ENCODE measurements at regions not wholly inside any gene's neighbourhood (a gene's known extent, or its start where the extent isn't known, plus 50 kb on each side); places are given as distances from the start of the nearest gene placed in this dataset.
"Not testable (repeated sequence)": the region's sequence is repeated elsewhere in the genome, so short reads cannot be mapped to it uniquely, and the experiment has no call there.

DNA sequence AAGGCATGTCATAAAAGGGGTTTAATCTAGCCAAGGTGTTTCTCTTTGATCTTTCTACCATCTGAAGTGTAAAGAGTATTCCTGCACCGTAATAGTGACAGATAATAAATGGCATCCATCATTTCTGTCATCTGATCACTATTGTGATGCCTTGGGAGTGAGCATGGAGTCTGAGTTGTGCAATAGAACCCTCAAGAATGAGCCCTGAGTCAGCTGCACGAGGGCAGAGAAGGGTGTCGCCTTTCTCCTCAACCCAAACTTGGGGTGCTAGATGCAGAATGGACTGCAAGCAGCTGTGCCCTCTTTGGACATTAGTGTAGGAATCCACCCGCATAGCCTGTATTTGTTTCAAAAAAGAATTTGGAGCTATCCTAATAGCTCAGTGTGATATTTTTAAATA lies 115.2 kb downstream of the ZNF37A start:
- TF ChIP-seq, protein P1, sequence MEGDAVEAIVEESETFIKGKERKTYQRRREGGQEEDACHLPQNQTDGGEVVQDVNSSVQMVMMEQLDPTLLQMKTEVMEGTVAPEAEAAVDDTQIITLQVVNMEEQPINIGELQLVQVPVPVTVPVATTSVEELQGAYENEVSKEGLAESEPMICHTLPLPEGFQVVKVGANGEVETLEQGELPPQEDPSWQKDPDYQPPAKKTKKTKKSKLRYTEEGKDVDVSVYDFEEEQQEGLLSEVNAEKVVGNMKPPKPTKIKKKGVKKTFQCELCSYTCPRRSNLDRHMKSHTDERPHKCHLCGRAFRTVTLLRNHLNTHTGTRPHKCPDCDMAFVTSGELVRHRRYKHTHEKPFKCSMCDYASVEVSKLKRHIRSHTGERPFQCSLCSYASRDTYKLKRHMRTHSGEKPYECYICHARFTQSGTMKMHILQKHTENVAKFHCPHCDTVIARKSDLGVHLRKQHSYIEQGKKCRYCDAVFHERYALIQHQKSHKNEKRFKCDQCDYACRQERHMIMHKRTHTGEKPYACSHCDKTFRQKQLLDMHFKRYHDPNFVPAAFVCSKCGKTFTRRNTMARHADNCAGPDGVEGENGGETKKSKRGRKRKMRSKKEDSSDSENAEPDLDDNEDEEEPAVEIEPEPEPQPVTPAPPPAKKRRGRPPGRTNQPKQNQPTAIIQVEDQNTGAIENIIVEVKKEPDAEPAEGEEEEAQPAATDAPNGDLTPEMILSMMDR (IDR thresholded peaks at IDR 0.05; ENCODE audit: poor library complexity), result no peak
- TF ChIP-seq EZH2 (IDR thresholded peaks at IDR 0.05; ENCODE audit: borderline replicate concordance) (no peak), EZH2phosphoT487 (IDR thresholded peaks at IDR 0.05; ENCODE audit: low read depth, severe bottlenecking, unreplicated experiment) (no peak)

DNA sequence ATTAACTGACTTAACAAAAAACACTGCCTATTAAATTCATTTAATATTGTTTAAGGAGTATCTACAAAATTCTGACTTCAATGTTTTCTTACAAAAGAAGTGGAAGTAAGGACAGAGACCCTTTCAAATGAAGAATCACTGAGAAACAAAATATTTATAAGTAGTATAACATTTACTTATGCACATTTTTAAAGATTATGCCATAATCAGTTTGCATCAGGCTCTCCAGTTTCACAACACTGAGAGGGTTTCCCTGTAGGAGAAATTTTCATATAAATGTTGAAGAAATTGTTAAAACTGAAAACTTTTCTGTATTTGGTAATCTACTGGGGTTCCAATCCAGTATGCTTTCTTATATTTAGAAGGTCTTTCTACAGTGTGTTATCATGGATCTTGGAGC lies 115.6 kb downstream of the ZNF37A start:
- H3K4me1 ChIP-seq (ENCODE audit: insufficient read depth); H3K9me3 ChIP-seq (ENCODE audit: low read depth); H4K20me1 ChIP-seq (ENCODE audit: insufficient read depth, poor library complexity, severe bottlenecking); H2AFZ ChIP-seq; H3K9me2 ChIP-seq (replicated peaks; ENCODE audit: insufficient read depth); H3K4me3 ChIP-seq; H3K79me2 ChIP-seq; H3K27ac ChIP-seq; H3K4me2 ChIP-seq; DNase-seq (ENCODE audit: low spot score); H3K36me3 ChIP-seq (replicated peaks; ENCODE audit: insufficient read depth, low read depth); H3K27me3 ChIP-seq: not testable (repeated sequence)

More for the DNA sequence above, 115.2 kb downstream of the ZNF37A start:
- Histone ChIP-seq H3K79me2 (no peaks in the 10 kb centered on the region), H3K27ac (no peak overlapping the region), H3K36me3 (replicated peaks; ENCODE audit: insufficient read depth, low read depth) (no peaks in the 10 kb centered on the region), H3K4me1 (ENCODE audit: insufficient read depth) (no peaks in the 10 kb centered on the region), H4K20me1 (ENCODE audit: insufficient read depth, poor library complexity, severe bottlenecking) (no peaks in the 10 kb centered on the region), H3K4me2 (no peak overlapping the region), H3K4me3 (no peak overlapping the region), H3K27me3 (no peaks in the 10 kb centered on the region), H3K9me3 (ENCODE audit: low read depth) (peaks cover 4% of the 10 kb centered on the region), H2AFZ (no peak overlapping the region), H3K9me2 (replicated peaks; ENCODE audit: insufficient read depth) (no peaks in the 10 kb centered on the region)
- DNase-seq (ENCODE audit: low spot score), result no peak
- 55% methylated on average over 4 of the region's 4 CpGs for WGBS (ENCODE audit: low lambda C conversion rate, missing lambda C conversion rate)

DNA sequence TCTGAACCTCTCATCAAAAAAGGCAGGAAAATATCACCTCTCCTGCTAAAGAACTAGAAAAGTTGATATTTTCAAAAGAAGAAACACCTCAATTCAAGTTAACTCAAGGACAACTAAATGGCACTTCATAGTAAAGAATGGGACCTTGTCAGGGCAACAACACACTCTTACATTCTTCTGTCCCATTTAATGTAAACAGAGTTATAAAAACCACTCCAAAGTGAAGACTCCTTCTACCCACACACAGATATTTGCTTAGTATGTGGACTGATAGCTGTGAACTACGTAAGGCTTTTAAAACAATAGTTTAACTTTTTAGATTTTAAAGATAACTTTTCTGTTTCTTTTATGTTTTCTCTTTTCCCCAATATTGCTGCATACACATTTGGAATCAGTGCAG lies 118.3 kb downstream of the ZNF37A start:
- Histone ChIP-seq H3K4me1 (ENCODE audit: insufficient read depth) (no peaks in the 10 kb centered on the region), H2AFZ (no peak overlapping the region), H3K27me3 (no peaks in the 10 kb centered on the region), H3K27ac (no peak overlapping the region), H3K4me2 (no peak overlapping the region), H3K79me2 (no peaks in the 10 kb centered on the region), H3K4me3 (no peak overlapping the region), H3K36me3 (replicated peaks; ENCODE audit: insufficient read depth, low read depth) (no peaks in the 10 kb centered on the region), H3K9me2 (replicated peaks; ENCODE audit: insufficient read depth) (no peaks in the 10 kb centered on the region), H4K20me1 (ENCODE audit: insufficient read depth, poor library complexity, severe bottlenecking) (no peaks in the 10 kb centered on the region), H3K9me3 (ENCODE audit: low read depth) (no peaks in the 10 kb centered on the region)
- TF ChIP-seq EZH2 (IDR thresholded peaks at IDR 0.05; ENCODE audit: borderline replicate concordance), result no peak
- TF ChIP-seq, protein P1 (IDR thresholded peaks at IDR 0.05; ENCODE audit: poor library complexity), result no peak
- 76% methylated on average over 1 of the region's 1 CpG for WGBS (ENCODE audit: low lambda C conversion rate, missing lambda C conversion rate)
- DNase-seq (ENCODE audit: low spot score), result no peak

DNA sequence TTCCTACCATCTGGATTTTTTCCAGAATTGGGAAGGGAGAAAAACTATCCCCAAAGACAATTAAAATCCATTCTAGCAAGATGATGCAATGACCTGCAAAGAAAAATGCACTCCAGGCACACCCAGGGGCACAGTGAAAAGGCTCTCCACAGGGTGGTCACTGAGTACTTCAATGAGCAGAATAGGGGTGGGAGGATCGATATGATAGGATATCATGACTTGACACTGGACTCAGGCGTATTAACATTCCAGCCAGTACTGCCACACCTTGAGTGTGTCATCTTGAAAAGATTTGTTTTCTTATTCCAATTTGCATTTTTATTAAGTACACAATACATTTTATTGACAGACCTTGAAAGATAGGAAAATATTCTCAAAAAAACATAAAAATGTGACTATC lies 132.2 kb downstream of the ZNF37A start:
- TF ChIP-seq EZH2 (IDR thresholded peaks at IDR 0.05; ENCODE audit: borderline replicate concordance), result no peak
- TF ChIP-seq EZH2phosphoT487 (IDR thresholded peaks at IDR 0.05; ENCODE audit: low read depth, severe bottlenecking, unreplicated experiment), result no peak
- TF ChIP-seq, protein P1 (IDR thresholded peaks at IDR 0.05; ENCODE audit: poor library complexity), result no peak
- Histone ChIP-seq H3K4me1 (ENCODE audit: insufficient read depth) (no peaks in the 10 kb centered on the region), H3K27ac (no peak overlapping the region), H3K79me2 (no peaks in the 10 kb centered on the region), H3K4me3 (no peak overlapping the region), H3K36me3 (replicated peaks; ENCODE audit: insufficient read depth, low read depth) (no peaks in the 10 kb centered on the region), H3K9me2 (replicated peaks; ENCODE audit: insufficient read depth) (no peaks in the 10 kb centered on the region), H4K20me1 (ENCODE audit: insufficient read depth, poor library complexity, severe bottlenecking) (no peaks in the 10 kb centered on the region), H3K27me3 (no peaks in the 10 kb centered on the region), H3K4me2 (no peak overlapping the region), H2AFZ (no peak overlapping the region), H3K9me3 (ENCODE audit: low read depth) (no peaks in the 10 kb centered on the region)
- no peak for DNase-seq (ENCODE audit: low spot score)
- WGBS (ENCODE audit: low lambda C conversion rate, missing lambda C conversion rate), result 87% methylated on average over 2 of the region's 2 CpGs

Measured in hepatocyte (in vitro differentiated cells).